HG02763 (cell line): ENCODE measurements at regions not wholly inside any gene's neighbourhood (a gene's known extent, or its start where the extent isn't known, plus 50 kb on each side); places are given as distances from the start of the nearest gene placed in this dataset.

Experiments
- ATAC-seq: cut with Tn5 transposase; IDR thresholded peaks from one replicate; pipeline ENCODE4 v1.9.1; 2021; ENCODE audit warnings: mild to moderate bottlenecking, moderate library complexity; ENCODE audit not compliant: unreplicated experiment

- ATAC-seq: no peak
Measured at GRCh38 chr4:18388039-18388438, 366.5 kb upstream of the LCORL start.

GRCh38 chr4:18381186-18381585, 359.6 kb upstream of the LCORL start:
- ATAC-seq: no peak

- ATAC-seq: no peak
Measured at GRCh38 chr4:18369561-18369960, 348.0 kb upstream of the LCORL start.

- peak; percentile 81 for ATAC-seq
Measured at GRCh38 chr4:18366892-18367291, 345.3 kb upstream of the LCORL start.

GRCh38 chr4:18366136-18366535, 344.6 kb upstream of the LCORL start:
- ATAC-seq: no peak

- no peak for ATAC-seq
Measured at GRCh38 chr4:18343581-18343980, 322.0 kb upstream of the LCORL start.

- ATAC-seq: no peak
Measured at GRCh38 chr4:18342847-18343246, 321.3 kb upstream of the LCORL start.

- no peak for ATAC-seq
Measured at GRCh38 chr4:18321956-18322530, 300.5 kb upstream of the LCORL start.

- ATAC-seq: no peak
Measured at GRCh38 chr4:18319431-18319830, 297.9 kb upstream of the LCORL start.

- ATAC-seq: no peak
Measured at GRCh38 chr4:18318682-18319388, 297.3 kb upstream of the LCORL start.

- ATAC-seq: no peak
Measured at GRCh38 chr4:18314731-18315130, 293.2 kb upstream of the LCORL start.

- ATAC-seq: no peak
Measured at GRCh38 chr4:18297684-18298083, 276.1 kb upstream of the LCORL start.

GRCh38 chr4:18296411-18296810, 274.9 kb upstream of the LCORL start:
- no peak for ATAC-seq

- ATAC-seq: no peak
Measured at GRCh38 chr4:18294846-18295245, 273.3 kb upstream of the LCORL start.

GRCh38 chr4:18294021-18294420, 272.5 kb upstream of the LCORL start:
- no peak for ATAC-seq

- no peak for ATAC-seq
Measured at GRCh38 chr4:18292411-18292810, 270.9 kb upstream of the LCORL start.

GRCh38 chr4:18291981-18292380, 270.4 kb upstream of the LCORL start:
- no peak for ATAC-seq

- no peak for ATAC-seq
Measured at GRCh38 chr4:18291256-18291655, 269.7 kb upstream of the LCORL start.

- no peak for ATAC-seq
Measured at GRCh38 chr4:18285357-18285756, 263.8 kb upstream of the LCORL start.

GRCh38 chr4:18278244-18278643, 256.7 kb upstream of the LCORL start:
- no peak for ATAC-seq

GRCh38 chr4:18262832-18263231, 241.3 kb upstream of the LCORL start:
- no peak for ATAC-seq

GRCh38 chr4:18252052-18252451, 230.5 kb upstream of the LCORL start:
- no peak for ATAC-seq

- ATAC-seq: no peak
Measured at GRCh38 chr4:18250564-18250963, 229.0 kb upstream of the LCORL start.
